UCSD-AML1 (cell line): ENCODE measurements at regions not wholly inside any gene's neighbourhood (a gene's known extent, or its start where the extent isn't known, plus 50 kb on each side); places are given as distances from the start of the nearest gene placed in this dataset.

ENCODE experiments used
- DNase-seq: peaks from one replicate; lab custom pipeline; 2025; ENCODE audit not compliant: unreplicated experiment; lab: John Stamatoyannopoulos, UW

- DNase-seq: no peak
Measured at GRCh38 chr5:141753143-141753970, 71.3 kb upstream of the ARAP3 start.

DNA sequence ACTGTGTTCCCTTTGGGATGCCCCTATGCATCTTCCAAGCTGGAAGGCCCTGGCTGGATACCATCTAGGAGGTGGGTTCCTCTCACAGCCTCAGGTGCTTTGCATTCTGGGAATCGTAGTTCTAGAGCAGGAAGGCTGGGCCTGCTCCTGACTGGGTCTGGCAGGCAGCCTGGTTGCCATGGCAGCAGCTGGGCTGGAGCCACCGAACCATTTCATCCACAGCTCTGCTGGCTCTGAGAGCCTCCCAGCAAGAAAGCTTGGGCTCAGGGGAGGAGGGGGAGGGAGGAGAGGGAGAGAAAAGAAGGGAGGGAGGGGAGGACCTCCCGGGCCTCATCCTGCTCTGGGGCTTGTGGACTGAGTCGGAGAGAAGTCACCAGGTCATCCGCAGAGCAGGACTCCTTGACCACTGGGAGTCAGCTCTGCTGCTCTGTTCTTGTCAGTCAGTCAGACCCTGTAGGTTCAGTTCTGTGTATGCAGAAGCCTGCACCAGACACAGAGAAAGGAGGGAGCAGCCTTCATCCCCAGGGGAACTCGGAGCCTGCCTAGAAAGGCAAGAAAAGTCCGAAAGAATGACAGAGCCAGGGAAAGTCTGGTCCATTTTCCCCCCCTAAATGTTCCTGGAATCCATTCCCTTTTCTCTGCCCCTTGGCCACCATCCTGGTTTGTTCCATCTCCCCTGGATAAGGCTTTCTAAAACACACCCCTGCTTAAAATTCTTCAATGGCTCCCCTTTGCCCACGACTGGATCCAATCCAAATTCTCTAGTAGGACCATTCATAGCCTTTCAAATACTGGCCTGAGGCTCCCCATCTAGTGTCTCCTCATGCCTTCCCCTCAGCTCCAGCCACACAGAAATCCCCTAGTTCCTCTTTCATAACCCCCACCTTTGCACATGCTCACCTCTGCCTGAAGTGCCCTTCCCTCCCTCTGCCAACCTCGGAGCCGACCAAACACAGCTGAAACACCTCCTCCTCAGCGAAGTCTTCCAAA, 65.4 kb upstream of the ARAP3 start:
- no peak for DNase-seq

- no peak for DNase-seq
Measured at GRCh38 chr5:141746395-141746794, 64.4 kb upstream of the ARAP3 start.

DNA sequence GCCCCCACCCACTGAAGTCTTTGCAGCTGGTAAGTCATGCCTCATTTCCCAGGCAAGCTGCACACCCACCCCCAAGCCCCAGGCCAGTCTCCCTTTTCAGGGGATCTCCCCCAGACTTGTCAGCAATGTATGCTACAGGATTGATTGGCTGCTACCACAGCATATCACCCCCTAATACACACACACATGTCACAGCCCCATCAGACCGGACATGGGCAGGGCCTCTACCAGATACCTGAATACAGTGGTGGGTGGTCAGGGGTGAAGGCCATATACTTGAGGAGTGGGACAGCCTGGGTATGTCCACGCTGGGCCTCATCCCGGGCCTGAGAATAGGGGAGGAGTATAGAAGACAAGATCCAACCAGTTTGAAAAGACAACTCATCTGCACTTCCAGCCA, 63.4 kb upstream of the ARAP3 start:
- no peak for DNase-seq

GRCh38 chr5:141743866-141744272, 61.8 kb upstream of the ARAP3 start:
- DNase-seq: no peak

GRCh38 chr5:141742866-141743851, 61.1 kb upstream of the ARAP3 start:
- peak; percentile 26 for DNase-seq

DNA sequence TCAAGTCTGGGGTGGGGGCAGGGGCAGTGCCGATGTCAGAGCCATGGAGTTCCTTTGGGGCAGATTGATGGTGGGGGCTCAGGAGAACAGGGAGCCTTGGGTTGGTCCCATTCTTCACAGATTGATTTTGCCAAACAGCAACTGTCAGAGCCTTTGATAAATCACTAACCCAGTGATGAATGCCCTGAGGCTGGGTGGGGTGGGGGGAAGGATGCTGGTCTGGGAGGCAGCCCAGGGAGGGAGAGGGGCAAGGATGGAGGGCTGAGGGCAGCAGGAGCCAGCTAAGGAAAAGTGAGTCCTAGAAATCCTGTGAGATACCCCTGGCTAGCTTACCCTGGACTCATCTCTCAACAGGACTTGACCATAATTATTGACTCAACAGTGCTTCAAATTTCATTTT, 60.1 kb upstream of the ARAP3 start:
- DNase-seq: no peak

- no peak for DNase-seq
Measured at GRCh38 chr5:141740885-141741284, 58.9 kb upstream of the ARAP3 start.

DNA sequence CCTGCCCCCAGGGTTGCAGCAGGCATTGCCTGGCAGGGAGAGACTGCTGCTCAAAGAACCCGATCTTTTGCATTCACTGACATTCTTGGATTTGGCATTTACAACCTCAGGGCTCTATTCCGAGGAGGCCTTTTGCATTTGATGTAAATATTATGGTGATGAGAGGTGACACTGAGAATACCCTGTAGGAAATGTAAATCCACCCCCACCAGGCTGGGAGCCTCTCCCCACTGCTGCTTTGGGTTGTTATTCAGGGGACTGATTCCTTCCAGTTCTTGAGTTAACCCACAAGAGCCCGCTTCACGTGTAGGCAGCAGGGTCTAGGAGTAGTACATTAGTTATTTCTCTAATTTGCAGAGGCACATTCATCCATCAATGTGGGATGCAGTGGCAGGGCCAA, 55.5 kb upstream of the ARAP3 start:
- no peak for DNase-seq

DNA sequence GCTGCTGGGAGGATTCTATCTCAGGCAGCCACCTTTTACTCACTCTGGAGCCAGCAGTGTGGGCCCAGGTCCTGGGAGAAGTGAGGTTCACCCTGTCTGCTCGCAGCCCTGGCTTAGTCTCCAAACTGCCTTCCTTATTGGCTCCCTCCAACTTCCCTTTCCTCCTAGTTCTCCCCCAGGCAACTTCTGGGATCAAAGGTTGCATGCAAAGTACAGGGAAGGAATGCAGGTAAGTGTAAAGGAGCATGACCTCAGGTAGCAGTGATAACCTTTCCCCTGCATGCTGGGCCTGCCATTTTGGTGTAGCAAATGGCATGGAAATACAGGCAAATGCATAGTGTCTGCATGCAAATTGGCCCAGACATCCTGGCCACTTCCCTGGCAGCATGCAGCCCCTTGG, 53.8 kb upstream of the ARAP3 start:
- no peak for DNase-seq

DNA sequence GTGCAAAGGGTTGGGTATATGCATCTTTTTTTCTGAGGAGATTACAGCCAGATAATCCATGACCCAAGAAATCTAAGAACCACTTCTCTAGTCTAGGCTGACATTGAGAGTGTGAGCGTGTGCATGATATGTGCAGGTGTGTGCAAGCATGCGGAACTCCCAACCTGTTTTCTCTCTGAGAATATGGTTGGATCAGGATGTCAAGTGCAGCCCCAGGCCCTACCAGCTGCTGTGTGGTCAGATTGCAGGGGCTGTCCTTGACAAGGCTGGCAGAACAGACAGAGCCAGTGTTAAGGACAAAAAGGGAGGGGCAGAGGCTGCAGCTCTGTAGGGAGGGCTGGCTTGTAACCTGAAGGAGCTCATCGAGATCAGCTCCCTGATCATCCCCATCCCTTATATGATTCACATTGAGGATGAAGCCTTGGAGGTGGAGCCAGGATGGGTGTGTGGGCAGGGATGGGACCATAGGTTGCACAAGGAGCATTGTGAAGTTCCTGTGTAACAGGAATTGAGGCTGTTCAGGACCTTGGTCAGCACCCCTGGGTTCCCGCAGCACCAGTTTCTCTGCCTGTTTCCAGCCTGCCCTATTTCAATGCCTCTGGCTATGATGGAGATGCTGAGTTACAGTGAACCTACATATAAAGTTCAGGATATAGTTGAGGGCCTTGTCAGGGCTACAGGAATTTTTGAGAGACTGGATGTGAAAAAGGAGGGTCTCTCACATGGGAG, 52.6 kb upstream of the ARAP3 start:
- DNase-seq: peak; percentile 46

GRCh38 chr5:141733198-141733597, 51.2 kb upstream of the ARAP3 start:
- DNase-seq: no peak

GRCh38 chr5:141732417-141732816, 50.4 kb upstream of the ARAP3 start:
- DNase-seq: no peak
